GM23338 (cell line): ENCODE measurements at regions not wholly inside any gene's neighbourhood (a gene's known extent, or its start where the extent isn't known, plus 50 kb on each side); places are given as distances from the start of the nearest gene placed in this dataset.

Experiments
- EZH2 ChIP-seq: fragments of 200-600 bp; sonication (generic); IDR thresholded peaks from one replicate; pipeline ENCODE4 v1.8.0; 2017; ENCODE audit warnings: antibody characterized with exemption, mild to moderate bottlenecking, low read depth; ENCODE audit not compliant: unreplicated experiment
- EZH2phosphoT487 ChIP-seq: fragments of 200-600 bp; sonication (generic); IDR thresholded peaks from one replicate; pipeline ENCODE4 v1.8.1; 2018; ENCODE audit warnings: antibody characterized with exemption; ENCODE audit not compliant: unreplicated experiment
- NANOG ChIP-seq: IDR thresholded peaks from 2 replicates; pipeline ENCODE4 v1.6.1; 2016; ENCODE audit warnings: antibody characterized with exemption, borderline replicate concordance
- POLR2AphosphoS5 ChIP-seq: IDR thresholded peaks from 2 replicates; pipeline ENCODE4 v1.6.1; 2016; ENCODE audit warnings: antibody characterized with exemption, low read depth
- ZNF331 ChIP-seq: fragments of 250-450 bp; sonication (Bioruptor Pico); IDR thresholded peaks from 2 replicates; pipeline ENCODE4 v1.5.0; 2020; ENCODE audit warnings: low read depth, mild to moderate bottlenecking, moderate library complexity
- TF ChIP-seq, protein P1 (sequence below), 2 experiments: fragments of 200-600 bp in 1 of 2; sonication (generic) in 1 of 2; conservative IDR thresholded peaks; 2 replicates each; pipeline versions ENCODE4 v1.5.1 to v1.6.1; 2016 to 2017; ENCODE audit warnings: antibody characterized with exemption in 2 of 2, low read depth in 2 of 2, mild to moderate bottlenecking in 2 of 2, moderate library complexity in 1 of 2
- TF ChIP-seq, protein P2 (sequence below): IDR thresholded peaks from one replicate; pipeline ENCODE4 v1.6.1; 2018; ENCODE audit warnings: antibody characterized with exemption; ENCODE audit not compliant: unreplicated experiment
- TF ChIP-seq, protein P3 (sequence below): IDR thresholded peaks from 2 replicates; pipeline ENCODE4 v1.6.1; 2016; ENCODE audit warnings: antibody characterized with exemption

DNA sequence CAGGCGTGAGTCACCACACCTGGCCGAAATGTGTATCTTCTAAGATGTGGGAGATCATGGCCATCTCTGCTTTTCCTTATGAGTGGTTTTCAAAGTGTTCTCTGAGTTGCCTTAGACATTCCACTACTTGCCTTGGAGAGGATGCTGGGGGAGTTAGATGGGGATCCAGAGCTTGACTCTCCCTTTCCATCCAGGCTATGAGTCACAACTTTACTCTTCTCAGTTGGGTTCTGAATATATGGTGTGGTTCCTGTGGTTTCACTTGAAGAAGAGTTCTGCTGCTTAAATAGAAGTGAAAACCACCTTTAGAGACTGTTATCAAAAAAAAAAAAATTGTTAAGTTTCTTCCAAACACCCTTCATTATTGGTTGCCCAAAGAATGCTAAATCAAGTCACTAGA lies 217.6 kb downstream of the ZNF608 start:
- TF ChIP-seq, protein P1, sequence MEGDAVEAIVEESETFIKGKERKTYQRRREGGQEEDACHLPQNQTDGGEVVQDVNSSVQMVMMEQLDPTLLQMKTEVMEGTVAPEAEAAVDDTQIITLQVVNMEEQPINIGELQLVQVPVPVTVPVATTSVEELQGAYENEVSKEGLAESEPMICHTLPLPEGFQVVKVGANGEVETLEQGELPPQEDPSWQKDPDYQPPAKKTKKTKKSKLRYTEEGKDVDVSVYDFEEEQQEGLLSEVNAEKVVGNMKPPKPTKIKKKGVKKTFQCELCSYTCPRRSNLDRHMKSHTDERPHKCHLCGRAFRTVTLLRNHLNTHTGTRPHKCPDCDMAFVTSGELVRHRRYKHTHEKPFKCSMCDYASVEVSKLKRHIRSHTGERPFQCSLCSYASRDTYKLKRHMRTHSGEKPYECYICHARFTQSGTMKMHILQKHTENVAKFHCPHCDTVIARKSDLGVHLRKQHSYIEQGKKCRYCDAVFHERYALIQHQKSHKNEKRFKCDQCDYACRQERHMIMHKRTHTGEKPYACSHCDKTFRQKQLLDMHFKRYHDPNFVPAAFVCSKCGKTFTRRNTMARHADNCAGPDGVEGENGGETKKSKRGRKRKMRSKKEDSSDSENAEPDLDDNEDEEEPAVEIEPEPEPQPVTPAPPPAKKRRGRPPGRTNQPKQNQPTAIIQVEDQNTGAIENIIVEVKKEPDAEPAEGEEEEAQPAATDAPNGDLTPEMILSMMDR (conservative IDR thresholded peaks at IDR 0.05; ENCODE audit: low read depth in 2 of 2) = no peak
- no peak for TF ChIP-seq POLR2AphosphoS5
- no peak for TF ChIP-seq EZH2
- TF ChIP-seq EZH2phosphoT487 = no peak
- TF ChIP-seq ZNF331 (CRISPR knock-in tag) = no peak
- TF ChIP-seq, protein P2, sequence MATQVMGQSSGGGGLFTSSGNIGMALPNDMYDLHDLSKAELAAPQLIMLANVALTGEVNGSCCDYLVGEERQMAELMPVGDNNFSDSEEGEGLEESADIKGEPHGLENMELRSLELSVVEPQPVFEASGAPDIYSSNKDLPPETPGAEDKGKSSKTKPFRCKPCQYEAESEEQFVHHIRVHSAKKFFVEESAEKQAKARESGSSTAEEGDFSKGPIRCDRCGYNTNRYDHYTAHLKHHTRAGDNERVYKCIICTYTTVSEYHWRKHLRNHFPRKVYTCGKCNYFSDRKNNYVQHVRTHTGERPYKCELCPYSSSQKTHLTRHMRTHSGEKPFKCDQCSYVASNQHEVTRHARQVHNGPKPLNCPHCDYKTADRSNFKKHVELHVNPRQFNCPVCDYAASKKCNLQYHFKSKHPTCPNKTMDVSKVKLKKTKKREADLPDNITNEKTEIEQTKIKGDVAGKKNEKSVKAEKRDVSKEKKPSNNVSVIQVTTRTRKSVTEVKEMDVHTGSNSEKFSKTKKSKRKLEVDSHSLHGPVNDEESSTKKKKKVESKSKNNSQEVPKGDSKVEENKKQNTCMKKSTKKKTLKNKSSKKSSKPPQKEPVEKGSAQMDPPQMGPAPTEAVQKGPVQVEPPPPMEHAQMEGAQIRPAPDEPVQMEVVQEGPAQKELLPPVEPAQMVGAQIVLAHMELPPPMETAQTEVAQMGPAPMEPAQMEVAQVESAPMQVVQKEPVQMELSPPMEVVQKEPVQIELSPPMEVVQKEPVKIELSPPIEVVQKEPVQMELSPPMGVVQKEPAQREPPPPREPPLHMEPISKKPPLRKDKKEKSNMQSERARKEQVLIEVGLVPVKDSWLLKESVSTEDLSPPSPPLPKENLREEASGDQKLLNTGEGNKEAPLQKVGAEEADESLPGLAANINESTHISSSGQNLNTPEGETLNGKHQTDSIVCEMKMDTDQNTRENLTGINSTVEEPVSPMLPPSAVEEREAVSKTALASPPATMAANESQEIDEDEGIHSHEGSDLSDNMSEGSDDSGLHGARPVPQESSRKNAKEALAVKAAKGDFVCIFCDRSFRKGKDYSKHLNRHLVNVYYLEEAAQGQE = no peak
- no peak for TF ChIP-seq NANOG
- TF ChIP-seq, protein P3, sequence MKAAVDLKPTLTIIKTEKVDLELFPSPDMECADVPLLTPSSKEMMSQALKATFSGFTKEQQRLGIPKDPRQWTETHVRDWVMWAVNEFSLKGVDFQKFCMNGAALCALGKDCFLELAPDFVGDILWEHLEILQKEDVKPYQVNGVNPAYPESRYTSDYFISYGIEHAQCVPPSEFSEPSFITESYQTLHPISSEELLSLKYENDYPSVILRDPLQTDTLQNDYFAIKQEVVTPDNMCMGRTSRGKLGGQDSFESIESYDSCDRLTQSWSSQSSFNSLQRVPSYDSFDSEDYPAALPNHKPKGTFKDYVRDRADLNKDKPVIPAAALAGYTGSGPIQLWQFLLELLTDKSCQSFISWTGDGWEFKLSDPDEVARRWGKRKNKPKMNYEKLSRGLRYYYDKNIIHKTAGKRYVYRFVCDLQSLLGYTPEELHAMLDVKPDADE = no peak
